ENCODE measurements at regions not wholly inside any gene's neighbourhood (a gene's known extent, or its start where the extent isn't known, plus 50 kb on each side); places are given as distances from the start of the nearest gene placed in this dataset.

DNA sequence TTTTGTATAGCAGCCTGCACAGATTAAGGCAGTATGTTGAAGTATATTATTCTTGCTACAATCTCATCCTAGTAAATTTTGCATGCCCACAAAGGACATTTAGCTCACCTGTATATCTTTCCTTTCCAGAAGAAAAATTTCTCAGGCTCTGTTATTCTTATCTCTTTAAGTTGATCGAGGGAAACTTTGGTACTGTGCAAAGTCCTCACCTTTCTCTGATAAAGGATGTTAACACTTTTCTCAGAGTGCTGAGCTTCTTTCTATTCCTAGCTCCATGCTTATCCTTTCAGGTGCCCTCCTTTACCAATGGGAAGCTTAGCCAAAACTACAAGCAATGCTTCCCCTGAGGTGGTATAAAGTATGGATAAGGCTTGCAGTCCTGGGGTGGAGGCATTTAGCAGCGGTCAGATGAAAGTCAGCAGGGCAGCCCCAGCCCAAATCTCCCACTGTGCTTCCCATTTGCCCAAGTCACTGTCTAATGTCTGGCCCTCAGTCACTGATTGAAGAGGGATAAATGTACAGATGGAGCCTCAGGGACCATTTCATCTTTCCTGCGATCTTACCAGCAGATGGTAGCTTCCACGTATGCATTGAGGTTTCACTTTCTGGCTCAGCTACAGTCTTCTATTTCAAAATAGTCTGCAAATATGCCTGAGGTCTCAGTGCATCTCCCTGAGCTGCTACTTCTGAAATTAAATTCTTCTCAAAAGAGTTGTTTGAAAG lies 127.8 kb upstream of the P2RY1 start:
- Histone ChIP-seq H3K36me3 (ENCODE audit: control insufficient read depth, insufficient read depth, low read length) (no peaks in the 10 kb centered on the region), H3K9ac (ENCODE audit: insufficient read depth in 1 of 2, low read depth in 2 of 2, low read length in 2 of 2) (no peak overlapping the region), H3K27ac (ENCODE audit: extremely low read depth, low read depth, low read length) (no peak overlapping the region), H3K4me1 (replicated peaks in 1 of 2; ENCODE audit: control insufficient read depth in 2 of 2, insufficient read depth in 2 of 2, low read length in 2 of 2) (no peaks in the 10 kb centered on the region; a peak in 1 of 5 replicates), H3K9me1 (ENCODE audit: control insufficient read depth, insufficient read depth, low read length) (no peaks in the 10 kb centered on the region), H3K4me3 (no peak overlapping the region), H3K79me2 (ENCODE audit: control insufficient read depth, insufficient read depth, low read length) (no peaks in the 10 kb centered on the region), H3K27me3 (ENCODE audit: control insufficient read depth in 2 of 2, insufficient read depth in 2 of 2, low read length in 2 of 2) (no peaks in the 10 kb centered on the region), H2AFZ (ENCODE audit: low read depth, low read length) (peak overlapping the region; percentile 58; the same call in 1 of the 2 replicates), H3K9me3 (replicated peaks; ENCODE audit: control insufficient read depth, insufficient read depth, low read depth, low read length) (no peaks in the 10 kb centered on the region), H4K20me1 (replicated peaks; ENCODE audit: control insufficient read depth, insufficient read depth, low read length) (no peaks in the 10 kb centered on the region), H3K4me2 (ENCODE audit: insufficient read depth, low read length) (peak overlapping the region; percentile 41)
- ATAC-seq = peak; percentile 22; the same call in 1 of the 3 replicates
- TF ChIP-seq, protein P1, sequence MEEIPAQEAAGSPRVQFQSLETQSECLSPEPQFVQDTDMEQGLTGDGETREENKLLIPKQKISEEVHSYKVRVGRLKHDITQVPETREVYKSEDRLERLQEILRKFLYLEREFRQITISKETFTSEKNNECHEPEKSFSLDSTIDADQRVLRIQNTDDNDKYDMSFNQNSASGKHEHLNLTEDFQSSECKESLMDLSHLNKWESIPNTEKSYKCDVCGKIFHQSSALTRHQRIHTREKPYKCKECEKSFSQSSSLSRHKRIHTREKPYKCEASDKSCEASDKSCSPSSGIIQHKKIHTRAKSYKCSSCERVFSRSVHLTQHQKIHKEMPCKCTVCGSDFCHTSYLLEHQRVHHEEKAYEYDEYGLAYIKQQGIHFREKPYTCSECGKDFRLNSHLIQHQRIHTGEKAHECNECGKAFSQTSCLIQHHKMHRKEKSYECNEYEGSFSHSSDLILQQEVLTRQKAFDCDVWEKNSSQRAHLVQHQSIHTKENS (CRISPR knock-in tag; IDR thresholded peaks at IDR 0.05) = no peak
- TF ChIP-seq HIVEP1 (CRISPR knock-in tag; IDR thresholded peaks at IDR 0.05) (no peak), ZNF282 (CRISPR knock-in tag; IDR thresholded peaks at IDR 0.05) (no peak), RB1 (IDR thresholded peaks at IDR 0.05; ENCODE audit: low read depth) (no peak), RFX1 (IDR thresholded peaks at IDR 0.05) (no peak), RBM15 (IDR thresholded peaks at IDR 0.05; ENCODE audit: insufficient read depth, low read length) (no peak), ZC3H8 (IDR thresholded peaks at IDR 0.05) (no peak), RAD21 (CRISPR knock-in tag; conservative IDR thresholded peaks at IDR 0.05 in 1 of 2, IDR thresholded peaks at IDR 0.05 in 1 of 2) (0 out of 4 replicates have a peak, but pooled peaks of 1 of the 2 experiments have one; percentile 15), NCOA1 (IDR thresholded peaks at IDR 0.05; ENCODE audit: low read depth) (no peak), RNF2 (IDR thresholded peaks at IDR 0.05) (no peak), NFATC3 (IDR thresholded peaks at IDR 0.05) (no peak), ZNF766 (CRISPR knock-in tag; conservative IDR thresholded peaks at IDR 0.05) (no peak), PURB (CRISPR knock-in tag; IDR thresholded peaks at IDR 0.05; ENCODE audit: low read depth) (no peak), ZNF174 (CRISPR knock-in tag; IDR thresholded peaks at IDR 0.05) (no peak), MBD2 (IDR thresholded peaks at IDR 0.05; ENCODE audit: borderline replicate concordance, low read depth) (no peak)
- TF ChIP-seq, protein P2, sequence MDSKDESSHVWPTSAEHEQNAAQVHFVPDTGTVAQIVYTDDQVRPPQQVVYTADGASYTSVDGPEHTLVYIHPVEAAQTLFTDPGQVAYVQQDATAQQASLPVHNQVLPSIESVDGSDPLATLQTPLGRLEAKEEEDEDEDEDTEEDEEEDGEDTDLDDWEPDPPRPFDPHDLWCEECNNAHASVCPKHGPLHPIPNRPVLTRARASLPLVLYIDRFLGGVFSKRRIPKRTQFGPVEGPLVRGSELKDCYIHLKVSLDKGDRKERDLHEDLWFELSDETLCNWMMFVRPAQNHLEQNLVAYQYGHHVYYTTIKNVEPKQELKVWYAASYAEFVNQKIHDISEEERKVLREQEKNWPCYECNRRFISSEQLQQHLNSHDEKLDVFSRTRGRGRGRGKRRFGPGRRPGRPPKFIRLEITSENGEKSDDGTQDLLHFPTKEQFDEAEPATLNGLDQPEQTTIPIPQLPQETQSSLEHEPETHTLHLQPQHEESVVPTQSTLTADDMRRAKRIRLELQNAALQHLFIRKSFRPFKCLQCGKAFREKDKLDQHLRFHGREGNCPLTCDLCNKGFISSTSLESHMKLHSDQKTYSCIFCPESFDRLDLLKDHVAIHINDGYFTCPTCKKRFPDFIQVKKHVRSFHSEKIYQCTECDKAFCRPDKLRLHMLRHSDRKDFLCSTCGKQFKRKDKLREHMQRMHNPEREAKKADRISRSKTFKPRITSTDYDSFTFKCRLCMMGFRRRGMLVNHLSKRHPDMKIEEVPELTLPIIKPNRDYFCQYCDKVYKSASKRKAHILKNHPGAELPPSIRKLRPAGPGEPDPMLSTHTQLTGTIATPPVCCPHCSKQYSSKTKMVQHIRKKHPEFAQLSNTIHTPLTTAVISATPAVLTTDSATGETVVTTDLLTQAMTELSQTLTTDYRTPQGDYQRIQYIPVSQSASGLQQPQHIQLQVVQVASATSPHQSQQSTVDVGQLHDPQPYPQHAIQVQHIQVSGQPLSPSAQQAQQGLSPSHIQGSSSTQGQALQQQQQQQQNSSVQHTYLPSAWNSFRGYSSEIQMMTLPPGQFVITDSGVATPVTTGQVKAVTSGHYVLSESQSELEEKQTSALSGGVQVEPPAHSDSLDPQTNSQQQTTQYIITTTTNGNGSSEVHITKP (IDR thresholded peaks at IDR 0.05; ENCODE audit: partially characterized antibody) = peak; percentile 83
- POLR2A ChIA-PET = interaction anchor here (0.7 kb wide), 1 partner anchor 49 kb away, joined by 3 read pairs; no protein-coding TSS in a partner anchor
- no TSS peak for BruUV-seq (replicated peaks)
- CTCF ChIA-PET (ENCODE audit: low intra/inter-chr PET ratio) = no interaction called here
- 15% methylated on average over 4 of the region's 4 CpGs for WGBS (ENCODE audit: insufficient coverage, low coverage, missing lambda C conversion rate)
- intact Hi-C loops (cut with micrococcal nuclease) (no loop called here), in situ Hi-C loops (cut with MboI) (no loop called here)
- FAIRE-seq = no peak
- no peak for DNase-seq (ENCODE audit: extremely low read depth in 1 of 4, low spot score in 3 of 4)

All from K562 (cell line).